ENCODE measurements at regions not wholly inside any gene's neighbourhood (a gene's known extent, or its start where the extent isn't known, plus 50 kb on each side); places are given as distances from the start of the nearest gene placed in this dataset.

- no peaks in the 10 kb centered on the region for H3K4me1 ChIP-seq (ENCODE audit: insufficient read depth, low read length)
- in situ Hi-C loops (cut with HindIII; ENCODE audit: extremely low pct_ligation_motif_present, low pct_unique_long_range_greater_than_20kb) (loop anchor here (25.0 kb wide), 1 partner anchor 1681 kb away; no protein-coding TSS in a partner anchor), intact Hi-C loops (cut with micrococcal nuclease; ENCODE audit: unreplicated experiment) (no loop called here)
- no peak overlapping the region for H3K4me2 ChIP-seq (ENCODE audit: low read depth, low read length)
- FAIRE-seq, result no peak
- H3K4me3 ChIP-seq (replicated peaks in 1 of 3; ENCODE audit: insufficient read depth in 1 of 3, low read depth in 2 of 3, low read length in 3 of 3), result no peak overlapping the region
- H4K20me1 ChIP-seq (ENCODE audit: insufficient read depth, low read length), result no peaks in the 10 kb centered on the region
- no TSS peak for BruUV-seq (replicated peaks)
- 0% methylated on average over 1 of the region's 1 CpG for WGBS (ENCODE audit: low lambda C conversion rate)
- no peak for ATAC-seq
- H3K9ac ChIP-seq (ENCODE audit: insufficient read depth, low read depth, low read length), result no peak overlapping the region
- H2AFZ ChIP-seq (ENCODE audit: low read length), result no peak overlapping the region
- no peaks in the 10 kb centered on the region for H3K9me3 ChIP-seq (ENCODE audit: low read length)
- H3K27ac ChIP-seq (ENCODE audit: extremely low read length, insufficient read depth, low read length), result no peak overlapping the region
- no peak for DNase-seq (ENCODE audit: low spot score)
- no peaks in the 10 kb centered on the region for H3K79me2 ChIP-seq (ENCODE audit: insufficient read depth, low read length)
- ChIA-PET CTCF (ENCODE audit: low intra/inter-chr PET ratio, low total read pairs) (no interaction called here), POLR2A (no interaction called here)
- H3K27me3 ChIP-seq (ENCODE audit: control insufficient read depth in 1 of 2, insufficient read depth in 2 of 2, low read length in 2 of 2), result no peaks in the 10 kb centered on the region
- H3K36me3 ChIP-seq (replicated peaks in 1 of 2; ENCODE audit: control insufficient read depth in 1 of 2, insufficient read depth in 2 of 2, low read length in 2 of 2), result no peaks in the 10 kb centered on the region
- TF ChIP-seq ZNF720 (CRISPR knock-in tag; IDR thresholded peaks at IDR 0.05), result no peak
- no peak for TF ChIP-seq YEATS4 (CRISPR knock-in tag; IDR thresholded peaks at IDR 0.05; ENCODE audit: borderline replicate concordance)
- TF ChIP-seq ZNF431 (CRISPR knock-in tag; IDR thresholded peaks at IDR 0.05; ENCODE audit: borderline replicate concordance, low read depth), result no peak
- no peak for TF ChIP-seq NAIF1 (CRISPR knock-in tag; IDR thresholded peaks at IDR 0.05; ENCODE audit: borderline replicate concordance)
- TF ChIP-seq JUND (CRISPR knock-in tag; IDR thresholded peaks at IDR 0.05), result no peak
- no peak for TF ChIP-seq ZMAT3 (CRISPR knock-in tag; conservative IDR thresholded peaks at IDR 0.05)
Measured at GRCh38 chr4:66693694-66694093, 851.6 kb downstream of the CENPC start.

- no peak for FAIRE-seq
- no peak overlapping the region for H3K4me2 ChIP-seq (ENCODE audit: low read depth, low read length)
- ChIA-PET POLR2A (no interaction called here), CTCF (ENCODE audit: low intra/inter-chr PET ratio, low total read pairs) (no interaction called here)
- 0% methylated on average over 4 of the region's 4 CpGs for WGBS (ENCODE audit: low lambda C conversion rate)
- no peaks in the 10 kb centered on the region for H4K20me1 ChIP-seq (ENCODE audit: insufficient read depth, low read length)
- H3K27ac ChIP-seq (ENCODE audit: extremely low read length, insufficient read depth, low read length), result no peak overlapping the region
- no peak for TF ChIP-seq ZBTB21 (CRISPR knock-in tag; IDR thresholded peaks at IDR 0.05)
- no peak for TF ChIP-seq ZKSCAN8 (CRISPR knock-in tag; IDR thresholded peaks at IDR 0.05; ENCODE audit: borderline replicate concordance)
- TF ChIP-seq RBM22 (optimal IDR thresholded peaks at IDR 0.05; ENCODE audit: low read length), result no peak
- TF ChIP-seq ZNF407 (CRISPR knock-in tag; IDR thresholded peaks at IDR 0.05; ENCODE audit: not compliant biosample characterization), result no peak
- TF ChIP-seq MED8 (CRISPR knock-in tag; IDR thresholded peaks at IDR 0.05; ENCODE audit: insufficient replicate concordance), result no peak
- no peak for TF ChIP-seq ZNF83 (CRISPR knock-in tag; IDR thresholded peaks at IDR 0.05; ENCODE audit: borderline replicate concordance)
- intact Hi-C loops (cut with micrococcal nuclease; ENCODE audit: unreplicated experiment) (no loop called here), in situ Hi-C loops (cut with HindIII; ENCODE audit: extremely low pct_ligation_motif_present, low pct_unique_long_range_greater_than_20kb) (loop anchor here (25.0 kb wide), 1 partner anchor 1679 kb away; no protein-coding TSS in a partner anchor)
- H2AFZ ChIP-seq (ENCODE audit: low read length), result no peak overlapping the region
- no peak overlapping the region for H3K9ac ChIP-seq (ENCODE audit: insufficient read depth, low read depth, low read length)
- H3K9me3 ChIP-seq (ENCODE audit: low read length), result no peaks in the 10 kb centered on the region
- H3K4me1 ChIP-seq (ENCODE audit: insufficient read depth, low read length), result no peaks in the 10 kb centered on the region
- DNase-seq (ENCODE audit: low spot score), result no peak
- H3K27me3 ChIP-seq (ENCODE audit: control insufficient read depth in 1 of 2, insufficient read depth in 2 of 2, low read length in 2 of 2), result no peaks in the 10 kb centered on the region
- H3K36me3 ChIP-seq (replicated peaks in 1 of 2; ENCODE audit: control insufficient read depth in 1 of 2, insufficient read depth in 2 of 2, low read length in 2 of 2), result no peaks in the 10 kb centered on the region
- no peaks in the 10 kb centered on the region for H3K79me2 ChIP-seq (ENCODE audit: insufficient read depth, low read length)
- BruUV-seq (replicated peaks), result no TSS peak
- peak; percentile 55; the same call in 2 of the 3 replicates for ATAC-seq
- H3K4me3 ChIP-seq (replicated peaks in 1 of 3; ENCODE audit: insufficient read depth in 1 of 3, low read depth in 2 of 3, low read length in 3 of 3), result no peak overlapping the region
Measured at GRCh38 chr4:66691101-66691500, 854.2 kb downstream of the CENPC start.

Measured in HepG2 (cell line).